Prostate gland (tissue), 2 donors: ENCODE measurements at regions not wholly inside any gene's neighbourhood (a gene's known extent, or its start where the extent isn't known, plus 50 kb on each side); places are given as distances from the start of the nearest gene placed in this dataset.

Experiments used
- POLR2A ChIP-seq: fragments of 450-650 bp; IDR thresholded peaks from one replicate; pipeline ENCODE4 v1.6.1; 2016; ENCODE audit warnings: antibody characterized with exemption, mild to moderate bottlenecking
- POLR2AphosphoS5 ChIP-seq: sonication (generic); formaldehyde crosslinking; IDR thresholded peaks from one replicate; pipeline ENCODE4 v1.6.1; 2017; ENCODE audit warnings: antibody characterized with exemption
- TF ChIP-seq, protein P1 (sequence below), 4 experiments: fragments of 200-600 bp in 2 of 4; fragments of 450-650 bp in 2 of 4; sonication (generic) in 2 of 4; IDR thresholded peaks; 1 replicate in 3 of 4; 2 replicates in 1 of 4; pipeline ENCODE4 v1.5.1; 2016 to 2019; ENCODE audit warnings: antibody characterized with exemption in 4 of 4, mild to moderate bottlenecking in 2 of 4, moderate library complexity in 2 of 4

DNA sequence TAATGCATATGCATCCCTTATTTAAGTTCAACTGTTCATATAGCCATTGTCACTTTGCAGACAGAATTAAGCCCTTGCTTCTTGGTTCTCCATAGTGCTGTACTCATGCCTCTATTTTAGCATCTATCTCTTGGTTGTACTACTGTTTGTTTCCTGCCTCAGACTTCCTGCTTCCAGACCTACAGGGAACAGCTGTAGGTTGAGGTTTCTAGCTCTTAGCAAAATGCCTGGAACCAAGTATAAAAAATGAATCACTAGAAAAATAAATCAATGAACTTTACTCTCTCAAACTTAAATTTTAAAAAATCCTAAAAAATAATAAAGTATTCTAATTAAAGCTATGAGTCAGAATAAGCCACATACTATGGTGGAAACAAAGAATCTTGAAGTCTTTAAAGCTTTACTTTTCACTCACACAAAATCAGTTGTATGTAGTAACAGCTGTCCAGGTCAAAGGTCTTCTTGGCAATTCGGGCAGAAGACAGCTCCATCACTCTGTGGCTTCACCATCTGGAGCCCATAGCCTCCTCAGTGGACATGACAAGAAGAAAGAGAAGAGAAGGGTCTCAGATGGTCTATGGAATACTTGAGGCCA is 1228.1 kb upstream of the GYPC start:
- TF ChIP-seq, protein P1, sequence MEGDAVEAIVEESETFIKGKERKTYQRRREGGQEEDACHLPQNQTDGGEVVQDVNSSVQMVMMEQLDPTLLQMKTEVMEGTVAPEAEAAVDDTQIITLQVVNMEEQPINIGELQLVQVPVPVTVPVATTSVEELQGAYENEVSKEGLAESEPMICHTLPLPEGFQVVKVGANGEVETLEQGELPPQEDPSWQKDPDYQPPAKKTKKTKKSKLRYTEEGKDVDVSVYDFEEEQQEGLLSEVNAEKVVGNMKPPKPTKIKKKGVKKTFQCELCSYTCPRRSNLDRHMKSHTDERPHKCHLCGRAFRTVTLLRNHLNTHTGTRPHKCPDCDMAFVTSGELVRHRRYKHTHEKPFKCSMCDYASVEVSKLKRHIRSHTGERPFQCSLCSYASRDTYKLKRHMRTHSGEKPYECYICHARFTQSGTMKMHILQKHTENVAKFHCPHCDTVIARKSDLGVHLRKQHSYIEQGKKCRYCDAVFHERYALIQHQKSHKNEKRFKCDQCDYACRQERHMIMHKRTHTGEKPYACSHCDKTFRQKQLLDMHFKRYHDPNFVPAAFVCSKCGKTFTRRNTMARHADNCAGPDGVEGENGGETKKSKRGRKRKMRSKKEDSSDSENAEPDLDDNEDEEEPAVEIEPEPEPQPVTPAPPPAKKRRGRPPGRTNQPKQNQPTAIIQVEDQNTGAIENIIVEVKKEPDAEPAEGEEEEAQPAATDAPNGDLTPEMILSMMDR (IDR thresholded peaks at IDR 0.05), result no peak
- TF ChIP-seq POLR2AphosphoS5, result no peak
- TF ChIP-seq POLR2A, result no peak
